Stimulated activated CD8-positive, alpha-beta memory T cell treated with anti-CD3 and anti-CD28 coated beads, Interleukin-15, amount 100 ng/mL, for 24 hours (primary cell): ENCODE measurements at regions not wholly inside any gene's neighbourhood (a gene's known extent, or its start where the extent isn't known, plus 50 kb on each side); places are given as distances from the start of the nearest gene placed in this dataset.

Source experiments
- DNase-seq: peaks from one replicate; pipeline ENCODE4 v3.0.0-alpha.2; 2020; ENCODE audit warnings: low read depth

DNA sequence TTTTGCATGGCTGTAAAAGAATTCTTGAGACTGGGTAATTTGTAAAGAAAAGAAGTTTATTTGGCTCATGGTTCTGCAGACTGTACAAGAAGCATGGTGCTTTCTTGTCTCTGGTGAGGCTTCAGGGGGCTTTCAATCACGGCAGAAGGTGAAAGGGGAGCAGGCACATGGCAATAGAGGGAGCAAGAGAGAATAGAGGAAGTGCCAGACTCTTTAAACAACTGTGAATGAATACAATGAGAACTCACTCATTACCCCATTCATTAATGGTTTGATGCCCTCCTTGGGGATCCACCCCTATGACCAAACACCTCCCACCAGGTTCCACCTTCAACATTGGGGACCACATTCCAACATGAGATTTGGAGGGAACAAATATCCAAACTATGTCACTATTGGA, 463.5 kb downstream of the MTX2 start:
- DNase-seq: no peak

DNA sequence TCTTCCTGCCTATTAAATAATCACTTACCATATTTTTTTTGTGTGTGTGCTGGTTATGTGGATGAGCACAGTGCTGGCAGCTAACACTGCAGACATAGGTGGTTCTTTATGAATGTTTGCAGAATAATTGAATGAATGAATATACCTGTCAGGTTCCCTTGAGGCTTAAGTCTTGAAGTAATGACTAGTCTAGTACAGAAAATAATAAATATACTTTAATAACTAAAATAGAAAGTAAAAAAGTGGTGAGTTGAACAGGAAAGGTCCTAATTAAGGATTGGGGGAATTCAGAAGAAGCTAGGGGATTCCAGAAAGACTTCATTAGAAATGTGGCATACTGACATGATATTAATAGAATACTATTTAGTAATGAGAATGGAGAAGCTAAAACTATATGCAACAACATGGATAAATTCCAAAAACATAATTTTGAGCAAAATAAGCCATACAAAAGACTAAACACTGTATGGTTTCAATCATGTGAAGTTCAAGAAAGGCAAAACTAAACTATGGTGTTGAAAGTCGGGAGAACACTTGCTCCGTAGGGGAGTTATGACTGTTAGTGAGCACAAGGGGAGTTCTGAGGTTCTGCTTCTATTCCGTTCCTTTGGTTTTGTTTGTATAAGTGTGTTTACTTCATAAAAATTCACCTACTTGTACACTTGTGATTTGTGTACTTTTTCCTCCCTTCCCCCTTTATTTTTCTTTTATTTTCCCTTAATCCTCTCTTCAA, 464.6 kb downstream of the MTX2 start:
- DNase-seq: no peak

DNA sequence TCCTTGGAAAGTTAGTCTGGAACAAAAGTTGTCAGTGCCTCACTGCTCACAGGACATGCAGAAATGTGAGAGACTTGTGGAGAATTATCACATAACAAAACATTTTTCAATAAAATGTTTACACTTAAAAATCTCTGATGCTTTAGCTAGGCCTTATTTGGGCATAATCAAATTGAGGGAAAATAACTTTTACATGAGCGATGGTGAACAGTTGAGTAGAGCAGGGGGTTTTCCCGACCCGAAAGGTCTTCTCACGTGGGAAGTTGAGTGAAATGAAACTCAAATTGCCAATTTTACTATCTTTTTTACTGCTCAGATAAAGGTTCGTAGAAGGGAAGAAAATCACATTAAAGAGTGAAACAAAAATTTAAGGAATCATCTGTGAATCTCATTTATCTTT, 465.6 kb downstream of the MTX2 start:
- no peak for DNase-seq

DNA sequence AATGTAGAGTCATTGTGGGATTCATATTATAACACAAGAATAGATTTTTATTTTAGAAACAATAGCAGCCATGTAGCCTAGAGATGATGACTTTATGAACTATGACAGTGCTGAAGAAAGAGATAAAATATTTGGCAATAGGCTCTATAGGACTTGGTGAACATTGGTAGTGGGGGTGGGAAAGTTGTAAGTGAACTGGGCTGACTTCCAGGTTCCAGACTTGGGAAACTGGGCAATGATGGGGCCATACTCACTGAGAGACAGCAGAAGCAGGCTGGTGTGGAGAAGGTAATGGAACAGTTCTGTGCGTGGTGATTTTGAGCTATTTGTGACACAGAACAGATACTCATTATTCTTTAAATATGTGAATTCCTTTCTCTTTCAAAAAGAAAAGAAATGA, 470.3 kb upstream of the HNRNPA3 start:
- DNase-seq: no peak

DNA sequence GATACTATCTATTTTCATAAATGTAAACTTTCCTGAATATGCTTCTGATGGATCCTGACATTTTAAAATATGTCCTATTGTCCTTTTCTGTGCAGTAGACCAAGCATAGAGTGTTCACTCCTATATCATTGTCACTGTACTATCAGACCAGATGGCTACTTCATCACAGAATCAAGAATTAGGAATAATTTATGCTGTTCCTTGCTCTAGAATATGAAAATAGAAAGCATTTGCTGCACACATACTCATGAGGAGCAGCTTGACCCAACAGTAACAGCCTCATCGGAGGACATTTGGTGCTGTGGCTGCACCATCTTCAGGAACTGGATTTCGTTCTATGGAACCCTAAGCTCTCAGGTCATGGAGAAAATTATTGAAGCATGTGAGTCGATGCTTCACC, 468.9 kb upstream of the HNRNPA3 start:
- no peak for DNase-seq

DNA sequence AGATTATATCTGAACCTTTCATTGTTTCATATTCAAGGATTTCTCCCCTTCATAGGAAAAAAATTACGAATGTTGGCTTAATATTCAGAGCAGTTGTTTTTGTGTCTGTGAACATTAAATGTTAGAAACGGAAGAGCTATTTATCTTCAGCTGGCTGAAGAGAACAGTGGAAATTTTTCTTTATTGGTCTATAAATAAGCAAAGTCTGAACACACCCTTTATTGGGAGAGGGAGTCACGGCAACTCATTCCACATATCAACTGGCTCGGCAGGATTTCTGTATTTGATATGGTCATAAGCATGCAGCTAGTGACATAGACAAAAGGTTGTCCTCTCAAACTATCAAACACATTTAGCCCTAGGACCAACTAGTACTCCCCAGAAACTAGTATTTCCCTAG, 468.4 kb upstream of the HNRNPA3 start:
- DNase-seq: no peak

DNA sequence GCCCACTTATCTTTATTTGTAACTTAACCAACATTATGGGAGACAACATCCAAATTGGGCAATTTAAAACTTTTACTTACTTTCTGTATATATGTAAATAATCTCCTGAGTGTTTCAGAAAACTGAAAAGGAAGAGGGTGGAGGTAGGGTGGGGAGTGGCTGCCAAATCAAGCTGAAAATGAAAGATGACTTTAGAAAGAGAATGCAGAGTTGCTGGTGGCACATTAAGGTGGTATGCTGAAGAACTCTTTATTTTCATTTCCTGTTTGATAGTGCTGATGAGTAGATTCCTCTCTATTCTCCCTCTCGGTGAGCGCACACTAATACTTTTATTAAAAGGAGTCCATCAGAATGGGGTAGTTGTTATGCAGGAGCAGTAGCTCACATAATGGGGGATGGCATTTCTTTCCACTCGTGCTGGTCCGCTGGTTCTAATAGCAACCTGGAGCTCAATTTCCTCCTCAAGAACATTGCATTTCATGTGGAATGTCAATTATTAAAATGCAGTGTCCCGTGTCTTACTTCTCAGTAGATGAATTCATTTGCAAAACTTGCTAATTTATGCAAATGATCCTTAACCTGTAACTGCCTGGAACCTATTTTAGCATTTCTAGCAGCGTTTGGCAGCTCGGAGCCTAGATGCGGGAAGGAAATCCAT, 466.9 kb upstream of the HNRNPA3 start:
- DNase-seq: no peak

DNA sequence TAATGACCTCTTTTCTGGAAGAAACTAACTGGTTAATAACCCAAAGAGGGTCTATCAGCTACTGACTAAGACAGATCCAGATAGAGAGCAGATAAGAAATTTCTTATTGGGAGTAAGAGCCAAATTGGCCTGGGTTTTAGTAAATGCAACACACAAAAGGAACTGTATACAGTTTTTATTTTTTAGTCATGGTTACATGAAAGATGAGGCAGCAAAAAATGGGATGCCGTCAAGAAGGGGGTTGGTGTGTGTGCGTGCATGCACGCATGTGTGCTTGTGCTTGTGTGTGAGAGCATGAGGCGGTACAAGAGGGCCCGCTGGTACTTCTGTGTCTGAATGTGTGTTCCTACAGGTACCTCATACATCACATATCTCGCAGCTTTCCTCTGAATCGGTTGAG, 466.2 kb upstream of the HNRNPA3 start:
- DNase-seq: no peak

DNA sequence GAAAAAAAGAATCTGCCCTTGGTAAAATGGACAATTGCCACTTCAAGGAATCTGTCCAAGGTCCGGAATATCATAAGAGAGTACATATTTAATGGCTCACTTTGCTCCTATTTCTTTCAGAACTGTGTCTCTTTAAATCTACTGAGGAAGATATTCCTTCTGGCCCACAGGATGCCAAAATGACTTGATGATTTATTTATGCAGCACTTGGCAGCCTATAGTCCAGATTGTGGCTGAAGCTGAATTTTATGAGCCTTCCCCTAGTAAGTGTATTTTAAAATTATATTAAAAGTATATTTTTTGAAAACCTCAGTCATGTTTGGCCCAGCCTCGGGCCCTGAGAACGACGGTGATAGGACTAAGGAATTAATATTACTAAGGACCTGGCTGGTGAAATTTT, 465.1 kb upstream of the HNRNPA3 start:
- no peak for DNase-seq

DNA sequence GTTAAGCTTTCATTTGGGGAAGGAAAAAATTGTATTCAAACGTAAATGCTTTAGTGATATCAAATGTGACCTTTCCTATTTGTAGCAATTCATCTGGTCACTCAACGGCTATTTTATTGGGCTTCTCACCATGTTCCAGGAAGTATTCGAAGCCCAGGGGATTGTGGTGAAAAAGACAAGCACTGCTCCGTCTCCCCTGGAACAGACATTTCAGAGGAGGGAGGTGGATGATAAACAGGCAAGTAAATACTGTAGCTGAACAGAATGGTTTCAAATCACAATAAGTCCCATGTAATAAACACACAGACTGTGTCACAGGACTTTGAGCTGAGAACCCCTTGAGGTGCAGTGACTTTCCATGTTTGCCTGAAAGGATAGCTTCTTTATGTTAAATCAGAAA, 464.7 kb upstream of the HNRNPA3 start:
- DNase-seq: no peak

DNA sequence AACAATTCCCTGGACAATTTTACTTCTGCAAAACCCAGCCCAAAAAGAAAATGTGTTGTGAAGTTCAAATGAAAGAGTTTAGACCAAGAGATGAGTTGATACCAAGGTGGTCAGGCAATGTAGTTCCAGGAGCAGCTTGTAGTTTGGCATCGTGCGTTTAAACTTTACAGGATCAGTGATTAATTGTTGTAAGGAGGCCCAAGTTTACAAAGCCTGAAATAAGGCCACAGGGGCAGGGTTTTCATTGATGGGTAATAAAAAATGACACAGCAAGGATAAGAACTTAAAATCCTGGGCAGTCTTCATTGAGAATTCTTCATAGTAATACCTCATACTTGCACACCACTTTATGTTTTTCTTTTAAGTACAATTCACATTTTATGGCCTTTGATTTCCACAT, 463.9 kb upstream of the HNRNPA3 start:
- no peak for DNase-seq

DNA sequence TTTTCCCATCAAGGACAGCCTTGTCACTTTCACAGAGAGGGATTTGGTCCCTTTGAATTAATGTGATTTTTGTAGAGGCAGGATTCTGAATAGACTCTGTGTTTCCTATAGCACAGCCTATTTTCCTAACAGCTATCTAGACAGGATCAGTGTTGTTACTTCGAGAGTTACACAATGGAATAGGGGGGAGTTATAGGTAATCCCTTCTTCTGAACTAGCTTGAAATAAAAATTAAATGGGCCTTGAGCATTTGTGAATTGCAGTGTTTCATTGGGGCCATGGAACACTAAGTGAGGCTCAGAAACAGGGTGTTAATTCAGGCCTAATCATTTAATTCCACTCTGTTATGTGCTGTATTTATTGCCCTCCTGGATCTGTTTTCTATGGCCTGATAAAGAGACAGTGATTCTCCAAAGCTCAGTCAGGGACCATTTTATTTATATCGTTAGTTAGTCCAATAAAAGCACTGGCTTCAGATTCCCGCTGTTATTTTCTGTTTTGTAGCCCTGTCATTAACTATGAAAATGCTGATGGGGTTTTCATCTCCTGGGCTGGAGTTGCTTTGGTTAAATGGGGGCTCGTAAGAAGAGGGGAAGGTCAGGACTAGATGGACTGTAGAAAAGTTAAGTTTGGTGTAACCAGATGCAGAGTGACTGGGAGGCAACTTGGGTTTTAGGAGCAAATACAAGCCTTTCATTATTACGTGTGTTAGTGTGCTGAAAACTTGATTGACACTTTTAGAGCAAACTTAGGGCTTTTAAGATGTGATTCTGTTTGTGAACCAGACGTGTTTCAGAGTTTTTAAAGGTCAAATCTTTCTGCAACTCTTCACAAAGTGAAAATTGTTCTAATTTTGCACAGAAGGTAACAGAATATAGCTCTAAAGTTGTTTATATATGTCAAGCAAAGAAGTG, 461.0 kb upstream of the HNRNPA3 start:
- DNase-seq: no peak

DNA sequence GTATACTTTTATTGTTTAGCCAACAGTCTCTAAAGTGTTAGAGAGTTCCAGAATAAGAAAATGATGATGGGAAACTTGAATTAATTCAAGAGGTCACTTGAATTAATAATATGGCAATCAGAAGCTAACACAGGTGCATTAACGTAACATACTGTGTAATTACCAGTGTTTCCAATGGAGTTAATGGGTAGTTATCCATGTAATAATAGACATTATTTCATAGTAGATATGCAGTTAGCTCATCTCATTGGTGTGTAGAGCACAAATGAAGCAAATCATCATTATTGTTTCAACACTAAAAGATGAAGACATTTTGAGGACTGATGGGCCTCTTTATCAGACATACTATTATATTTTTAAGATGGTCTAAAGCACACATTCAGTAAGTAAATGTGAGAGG, 460.3 kb upstream of the HNRNPA3 start:
- no peak for DNase-seq

DNA sequence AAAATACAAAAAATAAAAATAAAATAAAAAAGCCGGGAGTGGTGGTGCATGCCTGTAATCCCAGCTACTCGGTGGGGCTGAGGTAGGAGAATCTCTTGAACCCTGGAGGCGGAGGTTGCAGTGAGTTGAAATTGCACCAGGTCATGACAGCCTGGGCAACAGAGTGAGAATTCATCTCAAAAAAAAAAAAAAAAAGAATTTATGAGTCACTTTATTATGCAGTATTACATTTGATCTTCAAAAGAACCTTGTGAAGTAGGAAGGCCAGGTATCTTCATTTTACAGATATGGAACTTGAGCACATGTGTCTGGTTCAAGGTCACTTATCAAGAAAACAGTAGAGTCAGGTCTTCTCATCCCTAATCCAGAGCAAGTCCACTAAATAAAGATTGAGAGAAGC, 459.4 kb upstream of the HNRNPA3 start:
- no peak for DNase-seq

DNA sequence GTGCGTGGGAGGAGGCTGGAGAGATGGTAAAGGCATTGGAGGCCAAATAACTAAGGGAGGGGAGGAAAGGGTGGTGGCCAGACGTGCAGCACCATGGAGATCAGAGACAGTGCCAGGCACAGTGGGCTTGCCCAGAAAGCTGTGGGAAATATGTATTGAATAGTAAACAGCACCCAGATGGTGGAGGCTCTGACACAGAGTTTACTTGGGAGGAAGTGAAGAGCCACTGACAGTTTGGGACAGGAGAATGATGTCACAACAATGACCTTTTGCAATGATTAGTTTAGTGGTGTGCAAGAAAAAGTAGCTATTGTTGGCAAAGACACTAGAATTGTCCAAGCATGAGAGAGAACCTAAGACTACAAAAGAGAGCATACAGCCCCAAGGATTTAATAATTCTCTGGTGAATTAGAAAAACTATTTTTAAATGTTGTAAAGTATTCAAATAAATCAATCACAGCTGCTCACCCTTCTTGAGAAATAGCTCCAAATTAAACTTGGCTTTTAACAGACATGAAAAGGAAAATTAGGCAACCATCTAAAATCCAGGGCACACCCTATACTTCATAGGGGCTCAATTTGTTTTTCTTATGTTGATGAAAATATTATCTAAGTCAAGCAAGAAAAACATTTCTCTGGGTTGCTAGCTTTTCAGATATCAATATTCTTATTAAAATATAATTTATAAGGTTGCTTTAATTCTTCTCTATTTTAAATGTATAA, 458.7 kb upstream of the HNRNPA3 start:
- DNase-seq: no peak

DNA sequence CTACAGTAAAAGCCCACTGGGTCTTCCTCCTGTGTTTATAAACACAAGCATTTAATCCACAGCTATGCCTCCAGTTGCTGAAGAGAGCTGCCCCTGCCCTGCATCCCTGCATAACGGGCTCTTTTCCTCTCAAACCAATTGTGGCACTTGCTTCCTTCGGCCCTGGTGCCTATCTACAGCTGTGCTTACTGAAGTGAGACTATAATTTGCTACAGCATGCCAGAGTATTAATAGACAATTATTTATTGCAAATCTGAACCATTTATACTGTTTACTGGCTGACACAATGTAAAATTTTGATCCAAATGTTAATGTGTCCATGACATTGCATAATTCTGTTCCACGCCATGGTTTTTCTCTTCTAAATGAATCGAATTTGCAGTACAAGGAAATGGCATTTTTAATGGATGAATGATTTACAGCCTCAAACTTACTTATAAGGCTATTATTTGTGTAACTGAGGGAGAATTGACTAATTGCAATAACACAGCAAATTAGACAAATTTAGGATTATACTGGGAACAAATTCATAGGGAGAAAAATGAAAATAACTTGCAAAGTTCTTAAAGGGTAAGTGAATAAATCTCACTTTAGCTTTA, 457.0 kb upstream of the HNRNPA3 start:
- no peak for DNase-seq

DNA sequence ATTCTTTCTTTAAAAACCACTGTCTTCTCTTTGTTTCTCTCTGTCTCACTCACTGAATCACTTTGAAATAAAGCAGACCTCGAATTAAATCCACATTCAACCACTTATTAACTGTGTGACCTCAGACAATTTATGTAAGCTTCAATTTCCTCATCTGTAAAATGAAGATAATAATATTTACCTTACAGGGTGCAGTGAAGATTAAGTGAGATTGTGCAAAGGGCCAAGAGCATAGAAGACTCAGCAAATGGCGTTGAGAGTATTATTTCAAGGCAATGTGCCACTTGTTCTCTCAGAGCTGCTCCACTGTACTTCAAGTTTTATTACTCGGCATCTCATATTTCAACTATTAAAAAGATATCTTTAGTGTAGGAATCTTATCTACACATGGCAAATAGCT, 454.2 kb upstream of the HNRNPA3 start:
- DNase-seq: no peak

DNA sequence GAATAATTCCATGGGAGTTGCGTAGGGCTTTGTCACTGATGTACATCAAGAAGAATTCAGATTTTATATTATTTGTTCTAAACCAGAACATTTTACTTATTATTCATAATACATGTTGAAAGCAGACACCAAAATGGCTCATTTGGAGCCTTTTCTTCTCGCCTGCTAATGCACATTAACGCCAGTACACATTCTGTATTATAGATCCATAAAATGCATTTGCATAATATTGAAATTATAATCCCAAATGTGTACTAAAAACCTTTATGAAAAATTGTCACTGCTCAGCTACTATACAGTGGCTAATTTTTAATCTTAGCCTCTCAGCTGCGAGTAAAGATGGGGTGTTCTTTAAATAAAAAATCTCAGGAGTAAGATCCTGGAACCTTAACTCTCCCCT, 452.2 kb upstream of the HNRNPA3 start:
- no peak for DNase-seq

DNA sequence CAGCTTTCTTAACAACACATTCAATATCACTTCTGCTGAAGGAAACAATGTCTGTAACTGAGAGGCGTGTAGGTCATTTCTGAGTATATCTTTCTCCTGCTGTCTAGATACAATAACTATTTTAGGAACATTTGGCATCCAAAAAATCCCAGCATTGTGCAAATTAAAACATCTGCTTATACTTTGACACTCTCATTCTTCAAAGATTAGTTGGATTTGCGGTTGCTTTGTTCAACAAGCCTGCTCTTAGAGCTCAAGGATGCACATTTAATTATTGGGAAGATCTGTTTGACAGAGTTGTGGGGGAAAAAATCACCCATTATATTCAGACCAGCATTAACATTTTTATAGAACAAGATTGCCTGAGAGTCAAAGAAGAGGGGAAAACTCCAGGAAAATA, 449.5 kb upstream of the HNRNPA3 start:
- DNase-seq: no peak

DNA sequence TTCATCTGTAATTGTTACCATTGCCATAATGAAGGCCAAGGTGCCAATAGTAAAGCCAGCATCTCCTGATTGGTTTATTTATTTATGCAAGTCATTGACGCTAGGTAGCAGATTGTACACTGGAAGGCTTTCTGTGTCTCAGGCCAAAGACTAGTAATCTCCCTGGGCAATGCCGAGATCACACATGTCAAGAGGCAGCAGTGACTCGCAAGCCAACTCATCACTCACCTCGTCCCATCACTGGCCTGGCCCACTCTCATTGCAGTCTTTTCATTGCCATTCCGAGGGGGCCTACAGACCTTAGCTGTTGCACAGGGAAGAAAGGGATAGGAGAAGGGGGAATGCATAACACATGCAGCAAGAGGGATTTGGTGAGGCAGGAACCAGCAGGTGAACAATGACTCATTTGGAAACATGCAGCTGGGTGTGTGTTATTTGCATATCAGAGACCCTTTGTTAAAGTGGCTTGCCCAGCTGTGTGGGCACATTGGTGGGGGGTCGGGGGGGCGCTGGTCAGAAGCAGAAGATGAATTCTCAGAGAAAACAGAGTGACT, 448.7 kb upstream of the HNRNPA3 start:
- no peak for DNase-seq

DNA sequence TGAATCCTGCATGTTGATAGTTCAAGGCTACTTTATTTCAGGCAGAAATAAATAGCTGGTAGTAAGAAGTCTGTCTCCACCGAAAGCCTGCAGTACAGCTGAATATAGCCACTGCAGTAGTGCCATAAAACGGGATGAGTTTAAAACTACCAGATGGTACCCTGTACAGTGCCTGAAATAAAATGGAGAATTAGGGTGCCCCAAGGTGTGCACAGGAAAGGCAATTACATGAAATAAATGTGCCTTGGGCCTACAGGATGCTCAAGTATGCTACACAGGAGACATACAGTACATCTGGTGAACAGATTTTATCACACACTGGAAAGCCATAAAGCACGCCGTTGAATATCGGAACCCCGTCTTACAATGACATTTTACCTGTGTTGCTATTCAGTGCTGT, 447.7 kb upstream of the HNRNPA3 start:
- no peak for DNase-seq

DNA sequence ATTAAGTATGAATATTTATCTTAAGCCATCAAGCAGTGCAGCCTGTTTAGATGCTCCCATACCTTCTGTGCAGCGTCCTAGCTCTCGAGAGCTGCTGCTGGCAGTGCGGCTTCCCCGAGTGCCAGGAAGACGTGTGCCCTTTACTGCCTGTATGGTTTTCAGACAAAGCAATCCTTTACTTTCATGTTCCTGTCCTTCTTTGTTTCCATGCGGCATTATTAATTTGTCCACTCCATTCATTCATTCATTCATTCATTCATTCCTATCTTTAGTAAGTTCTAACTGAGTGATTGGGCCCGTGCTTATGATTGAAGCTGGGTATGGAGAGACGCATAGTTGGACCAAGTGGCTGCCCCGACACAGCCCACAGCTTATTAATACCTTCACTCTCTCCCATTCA, 446.6 kb upstream of the HNRNPA3 start:
- DNase-seq: no peak
